B cell (primary cell): ENCODE measurements at regions not wholly inside any gene's neighbourhood (a gene's known extent, or its start where the extent isn't known, plus 50 kb on each side); places are given as distances from the start of the nearest gene placed in this dataset.

Source experiments
- ATAC-seq: fragments of 200-7000 bp; cut with Tn5 transposase; one replicate; pipeline ENCODE4 v1.10.0; 2021; ENCODE audit warnings: low read depth, mild to moderate bottlenecking, moderate number of reproducible peaks, moderate library complexity
- CTCF ChIA-PET: fragments of 350-600 bp; sonication (Branson Sonifier 250); formaldehyde crosslinking; loops from one replicate; lab custom pipeline; 2021; ENCODE audit warnings: antibody characterized with exemption, inconsistent platforms; lab: Charles Lee
- POLR2A ChIA-PET: fragments of 350-600 bp; sonication (Branson Sonifier 250); formaldehyde crosslinking; loops from one replicate; lab custom pipeline; 2021; ENCODE audit warnings: antibody characterized with exemption; lab: Charles Lee
- DNase-seq: peaks from one replicate; pipeline ENCODE4 v3.0.0; 2013
- H2AFZ ChIP-seq: 2 replicates; pipeline ENCODE4 v1.6.1; 2012; ENCODE audit warnings: mild to moderate bottlenecking, low read depth, low read length; ENCODE audit not compliant: insufficient read depth, poor library complexity, severe bottlenecking
- H3K27ac ChIP-seq, 2 donors: 1 replicate in 1 of 2; 2 replicates in 1 of 2; pipeline ENCODE4 v1.5.1; 2012 to 2013; ENCODE audit warnings: low read length in 2 of 2, mild to moderate bottlenecking in 2 of 2, moderate library complexity in 1 of 2
- H3K27me3 ChIP-seq, 4 experiments: fragments of 200-600 bp in 1 of 4; sonication (generic) in 1 of 4; replicated peaks in 1 of 4; 1 replicate in 2 of 4; 2 replicates in 2 of 4; pipeline versions ENCODE4 v1.6.1 to v1.7.0; 2013 to 2016; ENCODE audit warnings: low read length in 3 of 4, mild to moderate bottlenecking in 2 of 4, mixed read lengths in 1 of 4, moderate library complexity in 1 of 4; ENCODE audit not compliant: insufficient read depth in 4 of 4, control insufficient read depth in 3 of 4; ENCODE audit errors: control extremely low read depth in 1 of 4
- H3K36me3 ChIP-seq, 2 experiments: replicated peaks in 1 of 2; 1 replicate in 1 of 2; 2 replicates in 1 of 2; pipeline versions ENCODE4 v1.6.1 to v1.7.1; 2013; ENCODE audit warnings: low read length in 1 of 2; ENCODE audit not compliant: insufficient read depth in 2 of 2, control insufficient read depth in 1 of 2; ENCODE audit errors: control extremely low read depth in 1 of 2, extremely low read depth in 1 of 2
- H3K4me1 ChIP-seq, 2 donors: fragments of 200-600 bp in 1 of 2; sonication (generic) in 1 of 2; 1 replicate in 1 of 2; 2 replicates in 1 of 2; pipeline versions ENCODE4 v1.5.1 to v1.6.1; 2013 to 2017; ENCODE audit warnings: low read length in 2 of 2; ENCODE audit not compliant: control insufficient read depth in 2 of 2, insufficient read depth in 2 of 2
- H3K4me2 ChIP-seq: replicated peaks from 2 replicates; pipeline ENCODE3; 2012; ENCODE audit warnings: mild to moderate bottlenecking, low read depth, low read length; ENCODE audit not compliant: poor library complexity, severe bottlenecking
- H3K4me3 ChIP-seq, 5 experiments: fragments of 200-600 bp in 1 of 5; sonication (generic) in 1 of 5; 1 replicate in 3 of 5; 2 replicates in 2 of 5; pipeline versions ENCODE4 v1.5.1 to v1.7.0; 2011 to 2016; ENCODE audit warnings: low read length in 4 of 5, mild to moderate bottlenecking in 4 of 5, low read depth in 2 of 5, control low read depth in 1 of 5, moderate library complexity in 1 of 5; ENCODE audit not compliant: insufficient read depth in 1 of 5; ENCODE audit errors: control extremely low read depth in 1 of 5, extremely low read depth in 1 of 5
- H3K79me2 ChIP-seq: fragments of 200-600 bp; sonication (generic); one replicate; pipeline ENCODE4 v1.6.0; 2016; ENCODE audit warnings: low read length; ENCODE audit not compliant: control insufficient read depth, insufficient read depth
- H3K9ac ChIP-seq: fragments of 200-600 bp; sonication (generic); 2 replicates; pipeline ENCODE4 v1.6.1; 2017; ENCODE audit warnings: mild to moderate bottlenecking, low read length, moderate library complexity
- H3K9me3 ChIP-seq, 3 donors: one replicate each; pipeline versions ENCODE4 v1.6.1 to v1.7.1; 2013; ENCODE audit warnings: low read length in 2 of 3; ENCODE audit not compliant: control insufficient read depth in 2 of 3, insufficient read depth in 1 of 3; ENCODE audit errors: control extremely low read depth in 1 of 3
- H4K20me1 ChIP-seq: 2 replicates; pipeline ENCODE4 v1.6.0; 2012; ENCODE audit warnings: mild to moderate bottlenecking, low read length; ENCODE audit not compliant: insufficient read depth, control insufficient read depth, poor library complexity, severe bottlenecking
- H3K27ac Mint-ChIP-seq: one replicate; pipeline ENCODE4 v1.8.0; 2021; ENCODE audit warnings: mixed read lengths
- H3K27me3 Mint-ChIP-seq: one replicate; pipeline ENCODE4 v1.8.0; 2021; ENCODE audit warnings: mixed read lengths
- H3K4me1 Mint-ChIP-seq: one replicate; pipeline ENCODE4 v1.8.0; 2021; ENCODE audit warnings: mixed read lengths
- H3K4me3 Mint-ChIP-seq: one replicate; pipeline ENCODE4 v1.8.0; 2021; ENCODE audit warnings: mixed read lengths
- H3K9me3 Mint-ChIP-seq: one replicate; pipeline ENCODE4 v1.8.0; 2022; ENCODE audit warnings: mixed read lengths; ENCODE audit not compliant: insufficient read depth
- EZH2 ChIP-seq: IDR thresholded peaks from 2 replicates; pipeline ENCODE4 v1.6.1; 2012; ENCODE audit warnings: borderline replicate concordance, low read depth, mild to moderate bottlenecking, moderate library complexity, low read length; ENCODE audit not compliant: insufficient read depth, poor library complexity, severe bottlenecking
- WGBS: methylation state at CpG from one replicate; pipeline ENCODE4 v1.1.5; 2013; ENCODE audit warnings: missing lambda C conversion rate; ENCODE audit not compliant: insufficient coverage; 5-methylcytosine and 5-hydroxymethylcytosine counted together
- intact Hi-C: fragments of 100-400 bp; cut with micrococcal nuclease; formaldehyde crosslinking; loops from one replicate; pipeline ENCODE4 v1.10.0; 2022
- TF ChIP-seq, protein P1 (sequence below): fragments of 200-600 bp; IDR thresholded peaks from one replicate; pipeline ENCODE4 v1.8.0; 2022; ENCODE audit warnings: antibody characterized with exemption, mild to moderate bottlenecking

DNA sequence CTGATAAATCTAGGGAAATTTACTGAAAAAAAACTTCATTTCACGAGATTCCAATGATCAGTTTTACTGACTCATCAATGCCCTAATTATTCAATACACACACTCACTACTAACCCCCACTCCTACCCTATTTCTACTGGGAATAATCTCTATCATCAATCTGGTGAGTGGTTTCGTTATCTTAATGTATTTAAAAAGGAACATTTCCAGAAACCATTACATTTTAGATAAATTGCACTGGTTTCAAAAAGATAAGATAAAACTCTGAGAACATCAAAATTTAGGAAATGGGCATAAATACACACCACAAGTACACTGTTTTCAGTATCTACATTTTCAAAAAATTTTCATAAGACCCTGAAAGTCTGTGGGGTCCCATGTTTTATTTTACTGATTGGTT is 471.4 kb upstream of the PKDCC start:
- WGBS = no CpG with 5 or more reads among the region's 2 CpGs
- Histone ChIP-seq H4K20me1 (no peaks in the 10 kb centered on the region), H3K27ac (no peak overlapping the region), H3K36me3 (no peaks in the 10 kb centered on the region), H3K4me2 (no peak overlapping the region), H3K9me3 (no peaks in the 10 kb centered on the region), H3K79me2 (no peaks in the 10 kb centered on the region), H3K4me1 (no peaks in the 10 kb centered on the region), H3K4me3 (no peak overlapping the region), H3K27me3 (no peaks in the 10 kb centered on the region), H3K9ac (no peak overlapping the region), H2AFZ (no peak overlapping the region)
- Mint-ChIP-seq H3K4me3 (no peak overlapping the region), H3K4me1 (no peaks in the 10 kb centered on the region), H3K27ac (no peak overlapping the region), H3K27me3 (no peaks in the 10 kb centered on the region), H3K9me3 (no peaks in the 10 kb centered on the region)
- TF ChIP-seq, protein P1, sequence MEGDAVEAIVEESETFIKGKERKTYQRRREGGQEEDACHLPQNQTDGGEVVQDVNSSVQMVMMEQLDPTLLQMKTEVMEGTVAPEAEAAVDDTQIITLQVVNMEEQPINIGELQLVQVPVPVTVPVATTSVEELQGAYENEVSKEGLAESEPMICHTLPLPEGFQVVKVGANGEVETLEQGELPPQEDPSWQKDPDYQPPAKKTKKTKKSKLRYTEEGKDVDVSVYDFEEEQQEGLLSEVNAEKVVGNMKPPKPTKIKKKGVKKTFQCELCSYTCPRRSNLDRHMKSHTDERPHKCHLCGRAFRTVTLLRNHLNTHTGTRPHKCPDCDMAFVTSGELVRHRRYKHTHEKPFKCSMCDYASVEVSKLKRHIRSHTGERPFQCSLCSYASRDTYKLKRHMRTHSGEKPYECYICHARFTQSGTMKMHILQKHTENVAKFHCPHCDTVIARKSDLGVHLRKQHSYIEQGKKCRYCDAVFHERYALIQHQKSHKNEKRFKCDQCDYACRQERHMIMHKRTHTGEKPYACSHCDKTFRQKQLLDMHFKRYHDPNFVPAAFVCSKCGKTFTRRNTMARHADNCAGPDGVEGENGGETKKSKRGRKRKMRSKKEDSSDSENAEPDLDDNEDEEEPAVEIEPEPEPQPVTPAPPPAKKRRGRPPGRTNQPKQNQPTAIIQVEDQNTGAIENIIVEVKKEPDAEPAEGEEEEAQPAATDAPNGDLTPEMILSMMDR = no peak
- TF ChIP-seq EZH2 = no peak
- POLR2A ChIA-PET = no interaction called here
- DNase-seq (no peak), ATAC-seq (no peak)
- intact Hi-C loops = no loop called here
- CTCF ChIA-PET = no interaction called here

- no peaks in the 10 kb centered on the region for H3K36me3 ChIP-seq
- CTCF ChIA-PET = no interaction called here
- no CpG with 5 or more reads among the region's 2 CpGs for WGBS
- H3K9ac ChIP-seq = no peak overlapping the region
- no peak overlapping the region for H3K27ac ChIP-seq
- no peaks in the 10 kb centered on the region for H3K79me2 ChIP-seq
- no peaks in the 10 kb centered on the region for H3K4me1 Mint-ChIP-seq
- ATAC-seq = no peak
- intact Hi-C loops = no loop called here
- H4K20me1 ChIP-seq = no peaks in the 10 kb centered on the region
- H3K4me3 Mint-ChIP-seq = no peak overlapping the region
- H3K4me2 ChIP-seq = no peak overlapping the region
- DNase-seq = no peak
- no peaks in the 10 kb centered on the region for H3K27me3 ChIP-seq
- no peaks in the 10 kb centered on the region for H3K4me1 ChIP-seq
- no peak for TF ChIP-seq EZH2
- TF ChIP-seq, protein P1 = no peak
- H3K9me3 Mint-ChIP-seq = peaks cover 7% of the 10 kb centered on the region
- H3K9me3 ChIP-seq = peaks cover 0 to 5% (median 0%) of the 10 kb centered on the region in 3 donors
- POLR2A ChIA-PET = no interaction called here
- no peak overlapping the region for H3K4me3 ChIP-seq
- no peaks in the 10 kb centered on the region for H3K27me3 Mint-ChIP-seq
- no peak overlapping the region for H2AFZ ChIP-seq
- H3K27ac Mint-ChIP-seq = no peak overlapping the region
Observed at GRCh38 chr2:41579806-41580205, 468.0 kb upstream of the PKDCC start.
